ENCODE measurements at regions not wholly inside any gene's neighbourhood (a gene's known extent, or its start where the extent isn't known, plus 50 kb on each side); places are given as distances from the start of the nearest gene placed in this dataset.

GRCh38 chr22:49011769-49012648, 815.7 kb downstream of the BRD1 start:
- no peak for TF ChIP-seq MYC (IDR thresholded peaks at IDR 0.05; ENCODE audit: low read depth, low read length)
- TF ChIP-seq MAX (IDR thresholded peaks at IDR 0.05; ENCODE audit: low read depth, low read length): no peak
- no peak for TF ChIP-seq POLR2A (IDR thresholded peaks at IDR 0.05; ENCODE audit: extremely low read depth, insufficient read length)
- no peak for TF ChIP-seq CTCF (IDR thresholded peaks at IDR 0.05; ENCODE audit: low read depth, low read length)
- H3K4me3 ChIP-seq (ENCODE audit: low read depth, low read length): no peak overlapping the region
- no peak for DNase-seq (ENCODE audit: low read depth)

GRCh38 chr22:49011379-49011768, 816.3 kb downstream of the BRD1 start:
- no peak for DNase-seq (ENCODE audit: low read depth)

GRCh38 chr22:49010901-49011300, 816.8 kb downstream of the BRD1 start:
- H3K4me3 ChIP-seq (ENCODE audit: low read depth, low read length): no peak overlapping the region
- no peak for DNase-seq (ENCODE audit: low read depth)
- TF ChIP-seq MYC (IDR thresholded peaks at IDR 0.05; ENCODE audit: low read depth, low read length) (no peak), POLR2A (IDR thresholded peaks at IDR 0.05; ENCODE audit: extremely low read depth, insufficient read length) (no peak), CTCF (IDR thresholded peaks at IDR 0.05; ENCODE audit: low read depth, low read length) (no peak), MAX (IDR thresholded peaks at IDR 0.05; ENCODE audit: low read depth, low read length) (no peak)

More at GRCh38 chr22:49011379-49011768, 816.3 kb downstream of the BRD1 start:
- H3K4me3 ChIP-seq (ENCODE audit: low read depth, low read length): no peak overlapping the region
- TF ChIP-seq MYC (IDR thresholded peaks at IDR 0.05; ENCODE audit: low read depth, low read length): no peak
- no peak for TF ChIP-seq POLR2A (IDR thresholded peaks at IDR 0.05; ENCODE audit: extremely low read depth, insufficient read length)
- no peak for TF ChIP-seq MAX (IDR thresholded peaks at IDR 0.05; ENCODE audit: low read depth, low read length)
- no peak for TF ChIP-seq CTCF (IDR thresholded peaks at IDR 0.05; ENCODE audit: low read depth, low read length)

- no peak for DNase-seq (ENCODE audit: low read depth)
- H3K4me3 ChIP-seq (ENCODE audit: low read depth, low read length): no peak overlapping the region
- TF ChIP-seq POLR2A (IDR thresholded peaks at IDR 0.05; ENCODE audit: extremely low read depth, insufficient read length): no peak
- no peak for TF ChIP-seq MAX (IDR thresholded peaks at IDR 0.05; ENCODE audit: low read depth, low read length)
- TF ChIP-seq MYC (IDR thresholded peaks at IDR 0.05; ENCODE audit: low read depth, low read length): no peak
- TF ChIP-seq CTCF (IDR thresholded peaks at IDR 0.05; ENCODE audit: low read depth, low read length): no peak
Measured at GRCh38 chr22:49010070-49010863, 817.4 kb downstream of the BRD1 start.

GRCh38 chr22:49009359-49010063, 818.2 kb downstream of the BRD1 start:
- no peak overlapping the region for H3K4me3 ChIP-seq (ENCODE audit: low read depth, low read length)
- TF ChIP-seq MYC (IDR thresholded peaks at IDR 0.05; ENCODE audit: low read depth, low read length) (no peak), CTCF (IDR thresholded peaks at IDR 0.05; ENCODE audit: low read depth, low read length) (no peak), POLR2A (IDR thresholded peaks at IDR 0.05; ENCODE audit: extremely low read depth, insufficient read length) (no peak), MAX (IDR thresholded peaks at IDR 0.05; ENCODE audit: low read depth, low read length) (no peak)
- no peak for DNase-seq (ENCODE audit: low read depth)

All from NB4 (cell line).